ENCODE measurements at regions not wholly inside any gene's neighbourhood (a gene's known extent, or its start where the extent isn't known, plus 50 kb on each side); places are given as distances from the start of the nearest gene placed in this dataset.

DNA sequence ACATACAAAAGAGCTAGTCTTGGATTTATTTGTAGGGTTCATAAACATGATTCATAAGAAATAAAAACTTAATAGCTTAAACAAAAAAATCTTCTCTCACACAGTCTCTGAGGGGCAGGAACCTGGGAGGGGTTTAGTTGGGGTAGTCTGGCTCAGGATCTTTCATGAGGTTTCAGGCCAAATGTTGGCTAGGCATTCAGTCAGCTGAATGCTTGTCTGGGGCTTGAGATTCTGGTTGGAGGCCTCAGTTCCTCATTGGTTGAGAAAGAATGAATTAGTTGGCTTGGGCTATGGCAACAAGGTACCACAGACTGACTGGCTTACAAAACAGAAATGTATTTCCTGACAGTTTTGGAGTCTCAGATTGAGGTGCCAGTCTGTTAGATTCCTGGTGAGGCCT, 74.3 kb downstream of the ANKRD7 start:
- TF ChIP-seq CTCF (IDR thresholded peaks at IDR 0.05; ENCODE audit: insufficient read depth, low read length), result no peak
- DNase-seq (ENCODE audit: low read depth), result no peak
- H3K4me3 ChIP-seq (ENCODE audit: low read depth, low read length), result no peak overlapping the region

GRCh38 chr7:118300177-118300576, 75.7 kb downstream of the ANKRD7 start:
- no peak for DNase-seq (ENCODE audit: low read depth)
- H3K4me3 ChIP-seq (ENCODE audit: low read depth, low read length), result no peak overlapping the region
- TF ChIP-seq CTCF (IDR thresholded peaks at IDR 0.05; ENCODE audit: insufficient read depth, low read length), result no peak

- H3K4me3 ChIP-seq (ENCODE audit: low read depth, low read length), result no peak overlapping the region
- no peak for DNase-seq (ENCODE audit: low read depth)
- TF ChIP-seq CTCF (IDR thresholded peaks at IDR 0.05; ENCODE audit: insufficient read depth, low read length), result no peak
Observed at GRCh38 chr7:118304100-118304499, 79.6 kb downstream of the ANKRD7 start.

- H3K4me3 ChIP-seq (ENCODE audit: low read depth, low read length), result no peak overlapping the region
- TF ChIP-seq CTCF (IDR thresholded peaks at IDR 0.05; ENCODE audit: insufficient read depth, low read length), result no peak
- no peak for DNase-seq (ENCODE audit: low read depth)
Observed at GRCh38 chr7:118305671-118306070, 81.2 kb downstream of the ANKRD7 start.

DNA sequence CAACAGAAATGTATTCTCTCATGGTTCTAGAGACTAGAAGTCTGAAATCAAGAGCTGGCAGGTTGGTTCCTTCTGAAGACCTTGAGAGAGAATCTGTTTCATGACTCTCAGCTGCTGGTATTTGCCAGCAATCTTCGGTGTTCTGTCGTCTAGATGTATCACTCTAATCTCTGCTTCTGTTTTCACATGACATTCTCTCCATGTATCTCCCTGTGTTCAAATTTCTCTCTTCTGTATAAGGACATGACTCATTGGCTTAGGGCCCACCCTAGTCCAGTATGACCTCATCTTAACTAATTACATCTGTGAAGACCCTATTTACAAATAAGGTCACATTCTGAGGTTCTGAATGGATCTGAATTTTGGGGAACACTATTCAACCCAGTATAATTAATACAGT, 82.3 kb downstream of the ANKRD7 start:
- TF ChIP-seq CTCF (IDR thresholded peaks at IDR 0.05; ENCODE audit: insufficient read depth, low read length), result no peak
- no peak for DNase-seq (ENCODE audit: low read depth)
- H3K4me3 ChIP-seq (ENCODE audit: low read depth, low read length), result no peak overlapping the region

- no peak for TF ChIP-seq CTCF (IDR thresholded peaks at IDR 0.05; ENCODE audit: insufficient read depth, low read length)
- peak; percentile 53 for DNase-seq (ENCODE audit: low read depth)
- H3K4me3 ChIP-seq (ENCODE audit: low read depth, low read length), result no peak overlapping the region
Observed at GRCh38 chr7:118311121-118311836, 86.8 kb downstream of the ANKRD7 start.

DNA sequence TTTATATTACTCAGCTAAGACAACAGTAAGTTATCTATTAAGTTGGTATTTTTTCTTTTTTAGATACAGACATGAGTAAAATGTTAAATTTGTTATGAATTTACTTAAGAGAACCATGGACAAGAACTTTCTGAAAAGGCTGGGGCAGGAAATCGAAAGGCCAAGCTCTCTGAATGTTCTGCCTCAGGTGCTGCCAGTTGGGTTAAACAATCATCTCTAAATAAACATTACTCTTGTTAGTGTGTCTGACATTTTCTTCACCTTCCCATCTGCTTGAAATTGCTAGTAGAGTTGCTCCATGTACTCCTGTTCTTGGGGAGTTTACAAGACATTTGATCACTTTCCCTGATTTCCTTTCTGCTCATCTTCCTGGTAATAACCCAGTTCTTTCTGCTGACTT, 87.5 kb downstream of the ANKRD7 start:
- no peak overlapping the region for H3K4me3 ChIP-seq (ENCODE audit: low read depth, low read length)
- no peak for TF ChIP-seq CTCF (IDR thresholded peaks at IDR 0.05; ENCODE audit: insufficient read depth, low read length)
- DNase-seq (ENCODE audit: low read depth), result no peak

Data from fibroblast of the aortic adventitia (primary cell).